ENCODE measurements at regions not wholly inside any gene's neighbourhood (a gene's known extent, or its start where the extent isn't known, plus 50 kb on each side); places are given as distances from the start of the nearest gene placed in this dataset.

GRCh38 chrX:4661771-4662170 is 948.3 kb upstream of the PRKX start:
- Histone ChIP-seq H3K4me1 (ENCODE audit: control insufficient read depth in 1 of 2, insufficient read depth in 2 of 2, low read depth in 1 of 2, low read length in 1 of 2) (no peaks in the 10 kb centered on the region), H2AFZ (ENCODE audit: low read depth) (no peak overlapping the region), H3K4me2 (no peak overlapping the region), H3F3A (replicated peaks; ENCODE audit: insufficient read depth) (no peaks in the 10 kb centered on the region), H3K4me3 (ENCODE audit: low read depth in 2 of 2, low read length in 1 of 2) (no peak overlapping the region), H3K27ac (ENCODE audit: low read depth in 2 of 2, low read length in 1 of 2) (no peak overlapping the region), H3K9me3 (no peaks in the 10 kb centered on the region), H4K20me1 (ENCODE audit: insufficient read depth) (no peaks in the 10 kb centered on the region), H3K79me2 (ENCODE audit: insufficient read depth) (no peaks in the 10 kb centered on the region), H3K27me3 (ENCODE audit: insufficient read depth) (no peaks in the 10 kb centered on the region), H3K9ac (no peak overlapping the region), H3K36me3 (replicated peaks in 1 of 2; ENCODE audit: control insufficient read depth in 1 of 2, insufficient read depth in 2 of 2, low read length in 1 of 2) (no peaks in the 10 kb centered on the region), H3K9me2 (no peaks in the 10 kb centered on the region)
- 4% methylated on average over 5 of the region's 5 CpGs for WGBS (ENCODE audit: low lambda C conversion rate)
- TF ChIP-seq EZH2phosphoT487 (IDR thresholded peaks at IDR 0.05; ENCODE audit: borderline replicate concordance, low read depth) (no peak), GABPA (IDR thresholded peaks at IDR 0.05; ENCODE audit: low read depth) (no peak), FOSL2 (IDR thresholded peaks at IDR 0.05; ENCODE audit: borderline replicate concordance, low read depth) (no peak), USF1 (IDR thresholded peaks at IDR 0.05; ENCODE audit: borderline replicate concordance, low read depth) (no peak)
- no peak for DNase-seq
- POLR2A ChIA-PET: no interaction called here
- CTCF ChIA-PET: no interaction called here

GRCh38 chrX:4656419-4656818 is 943.0 kb upstream of the PRKX start:
- ChIA-PET CTCF (no interaction called here), POLR2A (no interaction called here)
- H3K9ac ChIP-seq: no peak overlapping the region
- no peaks in the 10 kb centered on the region for H3K79me2 ChIP-seq (ENCODE audit: insufficient read depth)
- TF ChIP-seq MXI1 (IDR thresholded peaks at IDR 0.05; ENCODE audit: low read depth, low read length) (no peak), RCOR1 (IDR thresholded peaks at IDR 0.05; ENCODE audit: low read length) (no peak), RXRA (IDR thresholded peaks at IDR 0.05; ENCODE audit: borderline replicate concordance, low read depth) (no peak), NRF1 (IDR thresholded peaks at IDR 0.05; ENCODE audit: low read depth, low read length) (no peak)
- H3K4me3 ChIP-seq (ENCODE audit: low read depth in 2 of 2, low read length in 1 of 2): no peak overlapping the region
- no peak for DNase-seq
- H3F3A ChIP-seq (replicated peaks; ENCODE audit: insufficient read depth): no peaks in the 10 kb centered on the region
- H3K27ac ChIP-seq (ENCODE audit: low read depth in 2 of 2, low read length in 1 of 2): no peak overlapping the region
- WGBS (ENCODE audit: low lambda C conversion rate): 12% methylated on average over 6 of the region's 6 CpGs
- no peaks in the 10 kb centered on the region for H3K9me3 ChIP-seq
- H3K4me1 ChIP-seq (ENCODE audit: control insufficient read depth in 1 of 2, insufficient read depth in 2 of 2, low read depth in 1 of 2, low read length in 1 of 2): no peaks in the 10 kb centered on the region
- H3K9me2 ChIP-seq: no peaks in the 10 kb centered on the region
- H4K20me1 ChIP-seq (ENCODE audit: insufficient read depth): no peaks in the 10 kb centered on the region
- no peak overlapping the region for H2AFZ ChIP-seq (ENCODE audit: low read depth)
- no peaks in the 10 kb centered on the region for H3K27me3 ChIP-seq (ENCODE audit: insufficient read depth)
- H3K4me2 ChIP-seq: no peak overlapping the region
- no peaks in the 10 kb centered on the region for H3K36me3 ChIP-seq (replicated peaks in 1 of 2; ENCODE audit: control insufficient read depth in 1 of 2, insufficient read depth in 2 of 2, low read length in 1 of 2)

GRCh38 chrX:4655743-4656142 is 942.3 kb upstream of the PRKX start:
- no peak overlapping the region for H3K27ac ChIP-seq (ENCODE audit: low read depth in 2 of 2, low read length in 1 of 2)
- CTCF ChIA-PET: no interaction called here
- WGBS (ENCODE audit: low lambda C conversion rate): 4% methylated on average over 4 of the region's 4 CpGs

More at GRCh38 chrX:4655743-4656142, 942.3 kb upstream of the PRKX start:
- Histone ChIP-seq H3F3A (replicated peaks; ENCODE audit: insufficient read depth) (no peaks in the 10 kb centered on the region), H3K79me2 (ENCODE audit: insufficient read depth) (no peaks in the 10 kb centered on the region), H3K36me3 (replicated peaks in 1 of 2; ENCODE audit: control insufficient read depth in 1 of 2, insufficient read depth in 2 of 2, low read length in 1 of 2) (no peaks in the 10 kb centered on the region), H3K4me1 (ENCODE audit: control insufficient read depth in 1 of 2, insufficient read depth in 2 of 2, low read depth in 1 of 2, low read length in 1 of 2) (no peaks in the 10 kb centered on the region), H4K20me1 (ENCODE audit: insufficient read depth) (no peaks in the 10 kb centered on the region), H3K9ac (no peak overlapping the region), H3K9me3 (no peaks in the 10 kb centered on the region), H2AFZ (ENCODE audit: low read depth) (no peak overlapping the region), H3K4me2 (no peak overlapping the region), H3K9me2 (no peaks in the 10 kb centered on the region), H3K4me3 (ENCODE audit: low read depth in 2 of 2, low read length in 1 of 2) (no peak overlapping the region), H3K27me3 (ENCODE audit: insufficient read depth) (no peaks in the 10 kb centered on the region)
- POLR2A ChIA-PET: no interaction called here
- TF ChIP-seq TCF12 (IDR thresholded peaks at IDR 0.05) (no peak), PBX3 (IDR thresholded peaks at IDR 0.05) (no peak), RXRA (IDR thresholded peaks at IDR 0.05; ENCODE audit: borderline replicate concordance, low read depth) (no peak), FOXM1 (IDR thresholded peaks at IDR 0.05; ENCODE audit: low read depth) (no peak), RFX5 (IDR thresholded peaks at IDR 0.05; ENCODE audit: low read length) (no peak), ELF1 (IDR thresholded peaks at IDR 0.05) (no peak), FOXJ3 (CRISPR knock-in tag; IDR thresholded peaks at IDR 0.05) (no peak), TAF1 (IDR thresholded peaks at IDR 0.05; ENCODE audit: borderline replicate concordance, low read depth, low read length) (no peak), SIN3A (IDR thresholded peaks at IDR 0.05; ENCODE audit: borderline replicate concordance, low read depth, low read length) (no peak), EZH2phosphoT487 (IDR thresholded peaks at IDR 0.05; ENCODE audit: borderline replicate concordance, low read depth) (no peak), NRF1 (IDR thresholded peaks at IDR 0.05; ENCODE audit: low read depth, low read length) (no peak), NFIC (IDR thresholded peaks at IDR 0.05; ENCODE audit: borderline replicate concordance) (no peak), JUND (IDR thresholded peaks at IDR 0.05) (no peak), TEAD4 (IDR thresholded peaks at IDR 0.05; ENCODE audit: borderline replicate concordance, insufficient read depth) (no peak), GATA2 (CRISPR knock-in tag; IDR thresholded peaks at IDR 0.05) (no peak)
- DNase-seq: no peak

Measured in SK-N-SH (cell line).